ENCODE measurements at regions not wholly inside any gene's neighbourhood (a gene's known extent, or its start where the extent isn't known, plus 50 kb on each side); places are given as distances from the start of the nearest gene placed in this dataset.
"Not testable (repeated sequence)": the region's sequence is repeated elsewhere in the genome, so short reads cannot be mapped to it uniquely, and the experiment has no call there.

DNA sequence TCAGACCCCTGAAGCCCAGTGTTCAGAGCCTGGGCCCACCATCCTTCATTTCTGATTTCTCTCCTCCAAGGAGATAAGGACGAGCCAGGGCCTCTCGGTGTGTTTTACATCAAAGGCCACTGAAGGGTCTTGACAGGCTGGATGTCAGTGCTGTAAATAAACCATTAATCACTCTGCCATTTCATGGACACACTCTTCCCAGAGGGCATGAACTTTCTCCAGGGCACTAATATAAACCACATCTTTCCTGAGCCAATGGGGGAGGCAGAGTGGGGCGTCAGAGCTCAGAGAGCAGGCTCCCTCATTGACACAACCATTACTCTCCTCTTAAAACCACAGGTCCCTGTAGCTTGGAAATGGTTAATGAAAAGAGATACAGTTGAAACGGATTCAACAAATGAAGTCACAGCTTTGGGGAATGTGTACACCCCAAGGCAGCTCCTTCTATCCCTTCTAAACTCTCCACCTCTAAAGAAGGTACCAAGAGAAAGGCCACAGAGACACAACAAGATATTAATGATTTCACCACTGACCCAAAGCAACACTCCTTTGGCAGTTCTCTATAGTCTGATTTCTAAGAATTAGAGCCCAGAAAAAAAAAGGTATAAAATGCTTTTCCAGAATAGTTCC is 200.6 kb downstream of the CHIC2 start:
- DNase-seq = no peak

DNA sequence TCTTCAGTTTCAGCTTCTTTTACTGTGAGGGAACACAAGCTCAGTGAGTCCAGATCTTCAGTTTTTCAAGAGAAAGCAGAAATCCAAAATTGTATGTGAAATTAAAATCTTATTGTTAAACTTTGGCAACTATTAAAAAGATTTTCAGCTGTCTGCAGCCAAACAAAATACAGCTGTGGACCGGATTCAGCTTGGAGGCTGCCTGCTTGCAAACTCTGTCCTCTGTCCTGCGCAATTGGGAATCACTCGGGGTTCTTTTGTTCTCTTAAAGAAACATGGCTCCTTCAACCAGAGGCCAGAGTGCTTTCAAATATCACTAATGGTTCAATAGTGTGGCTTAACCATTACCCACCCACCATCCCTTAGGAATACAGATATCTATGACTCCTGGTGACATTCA is 201.2 kb downstream of the CHIC2 start:
- DNase-seq = no peak

DNA sequence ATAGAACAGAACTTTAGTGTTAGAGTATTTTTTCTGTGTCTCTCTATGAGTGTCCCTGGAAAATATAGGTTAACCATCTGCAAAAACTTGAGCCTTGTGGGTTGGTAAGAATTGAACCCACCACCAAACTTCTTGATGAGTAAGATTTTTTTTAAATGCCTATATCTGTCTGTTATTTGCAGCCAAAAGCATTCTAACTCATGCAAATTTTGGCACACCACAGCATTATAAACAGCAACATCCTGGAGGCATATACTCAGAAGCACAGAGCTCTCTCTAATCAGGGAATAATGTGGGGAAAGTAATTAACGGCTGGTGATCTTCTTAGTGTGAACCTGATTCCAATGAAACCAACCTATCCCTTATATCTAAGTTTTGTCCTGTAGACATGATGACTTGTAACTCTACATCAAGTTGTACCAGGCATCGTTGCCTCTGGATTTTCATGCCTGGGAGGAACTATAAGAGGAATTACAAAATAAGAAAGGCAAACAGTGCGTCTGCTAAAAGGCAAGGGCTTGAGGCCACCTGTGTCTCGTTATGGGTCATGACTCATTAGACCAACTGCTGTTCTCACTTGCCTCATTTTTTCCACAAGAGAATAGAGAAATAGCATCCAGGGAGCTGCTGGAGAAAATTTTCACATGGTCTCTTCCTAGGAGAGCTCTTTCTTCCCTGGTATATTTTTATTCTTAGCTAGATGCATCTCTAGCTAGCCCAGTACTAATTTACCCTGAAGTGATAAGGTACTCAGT is 202.4 kb downstream of the CHIC2 start:
- no peak for DNase-seq

DNA sequence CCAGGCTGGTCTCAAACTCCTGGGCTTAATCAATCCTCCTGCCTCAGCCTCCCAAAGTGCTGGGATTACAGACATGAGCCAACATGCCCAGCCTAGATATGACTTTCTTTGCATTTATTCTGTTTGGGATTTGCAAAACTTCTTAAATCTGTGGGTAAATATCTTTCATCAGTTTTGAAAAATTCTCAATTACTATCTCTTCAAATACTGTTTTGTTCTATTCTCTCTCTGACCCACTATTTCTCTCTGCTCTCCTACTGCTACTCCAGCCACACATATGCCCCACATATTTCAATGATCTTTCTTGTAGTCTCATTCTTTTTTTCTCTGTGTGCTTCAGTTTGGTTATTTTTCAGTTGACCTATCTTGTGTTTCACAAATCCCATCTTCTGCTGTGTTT is 205.1 kb downstream of the CHIC2 start:
- no peak for DNase-seq

DNA sequence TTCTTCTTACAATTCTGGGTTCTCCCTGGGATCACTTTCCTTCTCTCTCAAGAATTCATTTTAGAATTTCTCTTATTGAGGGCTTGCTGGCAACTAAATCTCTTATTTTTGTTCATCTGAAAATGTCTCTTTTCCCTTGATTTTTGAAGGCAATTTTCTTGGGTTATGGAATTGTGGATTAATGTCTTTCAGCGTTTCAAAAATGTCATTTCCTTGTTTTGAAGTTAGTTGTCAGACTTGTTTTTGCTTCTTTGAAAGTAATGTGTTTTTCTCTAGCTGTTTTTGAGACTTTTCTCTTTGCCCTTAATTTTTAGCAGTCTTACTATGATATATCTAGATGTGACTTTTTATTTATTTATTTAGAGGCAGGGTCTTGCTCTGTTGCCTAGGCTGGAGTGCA is 205.7 kb downstream of the CHIC2 start:
- DNase-seq = no peak

DNA sequence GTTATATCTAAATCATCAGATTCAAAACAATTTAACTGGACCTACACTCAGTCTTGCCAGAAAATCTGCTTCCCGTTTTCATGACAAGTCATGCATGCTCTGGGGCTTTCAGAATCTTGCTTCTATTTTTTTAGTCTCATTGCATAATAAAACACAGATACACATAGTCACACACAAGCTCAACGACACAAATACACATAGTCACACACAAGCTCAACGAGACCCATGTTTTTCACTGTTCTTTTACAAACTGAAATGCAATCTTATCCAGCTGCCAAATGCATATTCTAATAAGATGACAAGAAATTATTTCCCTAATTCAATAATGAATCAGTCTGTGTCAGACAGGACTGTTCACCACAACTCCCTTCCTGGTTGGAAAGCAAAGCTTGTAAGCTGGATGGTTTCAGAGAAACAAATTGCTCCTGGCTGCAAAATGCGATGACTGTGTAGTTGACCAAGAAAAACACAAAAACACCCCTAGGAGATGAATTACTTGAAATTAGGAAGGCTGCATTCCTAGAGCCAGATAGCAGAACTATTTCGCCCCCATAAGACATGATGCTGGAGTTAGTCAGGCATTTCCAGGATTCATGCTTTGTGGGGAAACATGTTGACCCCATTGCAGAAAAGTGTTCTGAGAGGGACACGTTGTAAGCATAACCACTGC is 208.7 kb downstream of the CHIC2 start:
- DNase-seq = no peak

DNA sequence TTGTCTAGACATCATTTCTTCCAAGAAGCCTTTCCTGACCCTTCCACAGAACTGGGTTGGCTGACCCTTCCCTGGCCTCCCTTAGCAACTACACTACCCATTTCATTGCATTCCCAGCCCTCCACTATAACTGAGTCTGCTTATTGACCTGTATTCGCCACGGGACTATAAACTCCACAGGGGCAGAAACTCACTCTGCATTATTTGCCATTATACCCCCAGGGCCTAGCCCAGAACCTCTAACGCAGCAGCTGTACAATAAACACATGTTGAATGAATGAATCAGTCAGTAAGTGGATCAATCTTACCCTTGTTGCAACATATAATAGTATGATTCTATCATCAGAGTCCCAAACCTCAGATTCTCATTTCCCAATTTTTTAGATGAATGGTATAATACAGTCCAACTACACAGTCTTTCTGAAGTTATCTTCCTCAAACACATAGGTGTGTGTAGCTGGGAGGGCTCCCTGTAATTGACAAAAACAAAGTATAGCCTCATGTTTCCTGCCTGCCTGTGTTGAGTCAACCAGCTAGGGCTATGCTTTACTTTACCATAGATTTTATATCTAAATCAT is 209.3 kb downstream of the CHIC2 start:
- no peak for DNase-seq

DNA sequence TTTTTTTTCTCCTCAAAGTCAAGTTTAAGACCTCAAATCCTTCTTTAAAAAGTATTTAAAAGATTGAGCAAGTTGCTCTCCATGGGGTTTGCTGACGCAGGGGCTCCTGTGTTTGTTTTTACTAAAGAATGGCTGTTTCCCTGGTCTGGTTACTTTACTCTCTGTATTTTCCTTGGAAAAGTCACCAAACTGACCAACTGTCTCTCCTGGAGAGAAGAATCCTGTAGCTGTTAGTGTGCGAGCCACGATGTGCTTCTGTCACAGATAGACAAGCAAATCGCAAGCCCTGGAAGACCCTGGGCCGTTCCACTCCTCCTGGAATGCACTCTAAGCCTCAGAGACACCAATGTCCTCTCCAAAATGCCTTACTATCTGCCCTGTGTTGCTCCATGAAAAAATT is 212.1 kb downstream of the CHIC2 start:
- DNase-seq = no peak

DNA sequence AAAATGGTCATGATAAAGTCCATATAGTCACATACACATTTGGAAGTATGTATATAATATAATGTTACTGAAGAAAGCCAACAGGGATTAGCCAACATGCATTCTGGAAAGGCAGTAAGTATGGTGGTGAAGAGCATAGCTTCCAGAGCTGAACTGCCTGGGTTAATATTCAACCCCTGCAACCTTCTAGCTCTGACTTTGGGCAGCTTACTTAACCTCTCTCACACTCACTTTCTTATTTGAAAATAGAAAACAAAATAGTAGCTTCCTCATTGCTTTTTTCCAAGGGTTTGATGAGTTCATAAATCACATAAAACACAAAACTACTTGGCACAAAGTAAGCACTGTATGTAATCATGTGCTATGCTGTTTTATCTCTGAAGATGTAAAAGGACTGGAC is 216.4 kb downstream of the CHIC2 start:
- DNase-seq = no peak

DNA sequence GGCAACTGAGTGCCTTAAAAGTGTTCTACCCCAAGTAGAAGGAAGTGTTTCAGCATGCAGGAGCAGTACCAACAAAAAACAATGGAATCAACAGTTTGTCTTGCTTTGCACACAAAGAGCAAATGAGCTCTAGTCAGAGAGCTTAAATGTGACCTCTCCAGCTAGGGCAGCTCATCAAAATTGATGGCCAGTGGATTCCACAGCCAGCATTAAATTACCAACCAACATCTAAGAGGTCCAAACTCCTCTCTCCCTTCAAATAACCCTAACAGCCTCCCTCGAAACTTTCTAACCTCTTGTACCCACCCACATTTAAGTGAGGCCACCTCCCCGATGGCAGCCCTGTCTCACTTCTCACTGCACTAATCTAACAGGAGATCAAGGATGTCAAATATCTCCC is 219.9 kb downstream of the CHIC2 start:
- no peak for DNase-seq

DNA sequence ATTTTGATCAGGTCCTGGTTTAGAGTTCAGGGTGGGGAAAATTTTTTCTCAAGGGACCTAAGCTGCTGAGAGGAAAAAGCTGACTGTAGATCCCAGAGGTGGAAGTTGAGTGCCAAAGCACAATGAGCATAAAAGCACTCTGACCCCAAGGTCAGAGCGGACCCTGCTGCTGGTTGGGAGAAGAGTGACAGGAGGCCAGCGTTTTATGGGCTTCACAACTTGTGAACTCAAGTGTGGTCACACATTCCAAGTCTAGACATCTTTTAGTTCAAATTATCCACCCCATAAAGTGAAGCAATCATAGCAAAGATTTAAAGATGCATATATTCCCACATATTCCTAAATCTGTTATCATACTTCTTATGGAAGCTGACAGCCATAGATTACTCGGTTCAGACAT is 220.3 kb downstream of the CHIC2 start:
- no peak for DNase-seq

DNA sequence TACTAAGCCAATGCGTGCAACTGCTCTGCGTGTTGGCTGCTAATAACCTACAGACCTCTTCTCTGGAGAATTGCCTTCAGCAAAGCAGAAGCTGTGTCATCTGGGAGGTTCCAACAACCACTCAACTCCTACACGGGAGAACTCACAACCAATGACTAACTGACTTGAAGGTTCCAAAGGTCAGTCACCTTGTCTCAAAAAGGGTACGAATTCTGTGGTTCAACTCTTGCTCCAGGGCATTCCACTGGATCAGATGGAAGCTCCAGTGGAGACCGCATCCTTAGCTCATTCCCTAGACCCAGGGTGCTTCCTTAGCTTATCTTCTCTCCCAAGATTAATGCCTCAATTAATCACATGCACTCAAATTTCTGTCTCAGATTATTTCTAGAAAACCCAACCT is 222.7 kb downstream of the CHIC2 start:
- no peak for DNase-seq

DNA sequence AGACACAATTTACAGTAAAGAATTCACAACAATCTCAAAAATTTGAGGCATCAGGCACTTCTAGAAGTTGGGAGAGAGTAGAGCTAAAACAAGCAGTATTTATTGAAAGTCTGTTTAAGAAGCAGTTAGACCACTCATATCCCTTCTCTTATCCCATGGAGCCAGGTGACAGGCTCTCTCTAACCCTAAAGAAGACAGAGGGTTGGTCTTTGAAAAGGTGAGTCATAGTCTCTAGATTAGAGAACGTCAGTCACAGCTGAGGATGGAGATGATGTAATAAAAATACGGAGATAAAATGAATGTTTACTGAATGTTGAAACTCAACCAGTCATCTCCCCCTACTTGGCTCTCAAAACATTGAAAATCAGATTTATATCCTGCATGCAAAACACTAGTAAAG is 223.8 kb downstream of the CHIC2 start:
- DNase-seq = no peak

DNA sequence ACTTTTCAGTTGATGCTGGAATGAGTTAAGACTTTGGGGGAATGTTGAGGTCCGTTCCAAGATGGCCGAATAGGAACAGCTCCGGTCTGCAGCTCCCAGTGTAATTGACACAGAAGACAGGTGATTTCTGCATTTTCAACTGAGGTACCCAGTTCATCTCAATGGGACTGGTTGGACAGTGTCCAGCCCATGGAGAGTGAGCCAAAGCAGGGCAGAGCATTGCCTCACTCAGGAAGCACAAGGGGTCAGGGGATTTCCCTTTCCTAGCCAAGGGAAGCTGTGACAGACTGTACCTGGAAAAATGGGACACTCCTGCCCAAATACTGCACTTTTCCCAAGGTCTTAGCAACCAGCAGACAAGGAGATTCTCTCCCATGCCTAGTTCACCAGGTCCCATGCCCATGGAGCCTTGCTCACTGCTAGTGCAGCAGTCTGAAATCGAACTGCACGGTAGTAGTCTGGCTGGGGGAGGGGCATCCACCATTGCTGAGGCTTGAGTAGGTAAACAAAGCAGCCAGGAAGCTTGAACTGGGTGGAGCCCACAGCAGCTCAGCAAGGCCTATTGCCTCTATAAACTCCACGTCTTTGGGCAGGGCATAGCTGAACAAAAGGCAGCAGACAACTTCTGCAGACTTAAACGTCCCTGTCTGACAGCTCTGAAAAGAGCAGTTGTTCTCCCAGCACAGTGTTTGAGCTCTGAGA is 231.0 kb downstream of the CHIC2 start:
- not testable (repeated sequence) for DNase-seq

DNA sequence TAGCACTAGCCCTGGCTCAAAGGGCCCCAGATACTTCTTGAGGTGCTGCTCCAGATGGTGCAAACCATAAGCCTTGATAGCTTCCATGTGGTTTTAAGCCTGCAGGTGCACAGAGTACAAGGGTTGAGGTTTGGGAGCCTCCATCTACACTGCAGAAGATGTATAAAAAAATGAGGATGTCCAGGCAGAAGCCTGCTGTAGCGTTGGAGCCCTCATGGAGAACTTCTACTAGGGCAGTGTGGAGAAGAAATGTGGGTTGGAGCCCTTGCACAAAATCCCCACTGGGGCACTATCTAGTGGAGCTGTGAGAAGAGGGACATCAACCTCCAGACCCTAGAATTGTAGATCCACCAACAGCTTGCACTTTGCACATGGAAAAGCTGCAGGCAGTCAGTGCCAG is 231.9 kb downstream of the CHIC2 start:
- no peak for DNase-seq

DNA sequence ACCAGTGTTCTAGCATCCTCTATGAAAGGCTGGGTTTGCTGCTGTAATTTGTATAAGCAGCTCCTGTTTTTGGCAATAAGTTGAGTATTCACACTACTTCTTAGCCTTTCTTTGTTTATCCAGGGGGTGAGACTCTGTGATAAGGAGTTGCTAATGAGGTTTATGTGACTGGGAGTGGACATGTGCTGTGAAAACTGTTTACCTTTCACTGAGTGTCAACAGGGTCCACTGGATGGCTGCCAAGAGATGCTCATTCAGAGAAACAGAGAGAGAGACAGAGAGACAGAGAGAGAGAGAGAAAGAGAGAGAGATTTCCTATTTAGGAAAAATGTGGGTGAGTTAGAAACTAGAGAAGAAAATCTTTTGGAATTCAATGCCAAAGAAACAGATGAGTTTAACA is 233.9 kb downstream of the CHIC2 start:
- no peak for DNase-seq

DNA sequence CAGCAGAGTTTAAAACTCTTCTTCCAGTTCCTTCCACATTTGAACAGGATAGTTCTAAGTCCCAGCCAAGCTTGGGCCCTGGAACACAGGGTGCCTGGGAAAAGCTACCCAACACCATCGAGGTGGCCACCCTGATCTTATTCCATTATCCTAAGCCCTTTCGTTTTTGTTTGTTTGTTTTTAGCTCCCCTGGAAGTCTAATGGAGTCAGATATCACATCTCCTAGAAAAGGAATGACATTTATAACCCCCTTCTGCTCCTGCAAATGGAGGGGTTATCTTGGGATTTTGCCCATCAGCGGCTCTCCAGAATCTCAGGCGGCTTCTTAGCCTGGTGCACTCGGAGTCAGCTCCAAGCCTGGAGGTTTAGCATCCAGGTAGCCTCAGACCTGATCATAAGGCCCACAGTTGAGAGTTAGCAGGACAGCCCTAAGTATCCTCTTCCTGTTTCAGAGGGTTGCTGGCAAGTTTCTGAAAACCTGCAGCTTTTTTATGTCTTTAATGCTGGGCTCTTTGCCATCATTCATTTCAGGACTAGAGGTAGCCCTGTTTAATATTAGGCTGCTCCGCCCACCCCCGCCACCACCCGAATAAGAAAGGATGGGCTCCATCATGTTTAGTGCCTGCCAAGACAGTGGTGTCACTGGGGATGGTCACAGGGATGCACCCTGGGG is 230.0 kb upstream of the LNX1 start:
- DNase-seq = no peak

DNA sequence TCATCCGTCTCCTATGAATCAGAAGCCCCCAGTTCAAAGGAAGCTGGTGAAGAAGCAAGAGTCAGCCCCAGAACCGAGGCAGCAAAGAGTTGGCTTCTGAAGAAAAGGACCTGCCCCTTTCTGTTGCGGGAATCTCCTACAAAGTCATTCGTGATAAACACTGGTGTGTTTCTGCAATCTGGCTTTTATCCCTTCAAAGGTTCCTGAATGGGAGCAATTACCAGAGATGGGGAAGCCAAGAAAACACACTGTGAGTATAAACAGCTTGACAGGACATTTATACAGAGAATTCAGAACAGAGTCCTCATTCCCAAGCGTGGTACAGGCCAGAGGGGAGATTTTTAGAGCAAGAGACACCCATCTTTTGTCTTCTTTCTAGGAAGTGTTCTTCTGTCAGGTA is 226.8 kb upstream of the LNX1 start:
- no peak for DNase-seq

DNA sequence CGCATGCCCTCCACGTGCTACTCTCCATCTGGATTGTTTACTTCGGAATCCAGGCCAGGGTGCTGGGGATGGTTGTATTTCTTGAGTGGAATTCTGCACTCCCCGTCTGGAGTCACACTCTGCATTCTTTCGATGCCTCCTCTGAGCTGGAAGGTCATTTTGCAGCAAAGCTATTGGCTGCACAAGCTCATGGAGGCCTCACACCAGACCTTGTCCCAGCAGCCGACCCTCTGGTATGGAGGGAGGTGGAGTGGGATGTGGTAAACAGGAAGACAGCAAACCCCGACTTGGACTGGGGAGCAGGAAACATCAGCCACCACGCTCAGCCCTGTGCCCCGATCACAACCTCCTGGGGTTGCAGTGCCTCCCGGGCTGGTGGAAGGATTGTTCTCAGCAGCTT is 225.3 kb upstream of the LNX1 start:
- no peak for DNase-seq

DNA sequence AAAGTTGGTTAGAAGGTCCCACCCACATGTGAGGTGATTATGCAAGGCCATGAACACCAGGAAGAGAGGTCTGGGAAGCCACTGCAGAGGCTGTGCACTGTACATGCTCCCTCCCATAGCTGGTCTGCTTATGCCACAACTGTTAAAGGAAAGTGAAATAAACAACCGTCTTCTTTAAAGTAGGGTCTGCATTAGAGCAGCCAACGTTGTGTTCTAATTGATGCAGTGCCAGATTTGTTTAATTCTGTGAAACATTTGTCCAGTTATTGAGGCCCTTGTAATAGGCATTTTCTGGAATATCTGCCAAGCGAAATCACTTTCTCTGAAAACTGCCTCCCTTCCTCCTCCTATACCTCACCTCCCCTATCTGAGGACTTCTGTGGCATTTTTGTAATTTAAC is 224.0 kb upstream of the LNX1 start:
- DNase-seq = no peak

DNA sequence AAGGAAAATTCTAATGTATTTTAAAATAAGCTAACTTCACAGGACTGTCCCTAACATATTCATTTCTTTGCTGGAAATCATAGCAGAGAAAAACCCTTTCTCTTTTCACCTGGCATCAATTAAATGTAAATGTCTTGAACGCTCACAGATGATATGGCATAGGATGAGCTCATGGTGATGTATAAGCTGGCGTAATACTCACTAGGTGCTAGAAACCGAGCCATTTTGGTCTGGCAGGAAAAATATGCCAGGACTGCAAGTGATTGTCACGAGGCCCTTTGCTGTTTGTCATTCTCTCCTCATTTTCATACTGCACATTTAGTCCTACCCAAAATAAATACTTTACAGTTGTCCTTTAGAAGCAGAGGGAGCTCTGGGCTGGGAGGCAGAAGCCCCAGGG is 222.7 kb upstream of the LNX1 start:
- no peak for DNase-seq

DNA sequence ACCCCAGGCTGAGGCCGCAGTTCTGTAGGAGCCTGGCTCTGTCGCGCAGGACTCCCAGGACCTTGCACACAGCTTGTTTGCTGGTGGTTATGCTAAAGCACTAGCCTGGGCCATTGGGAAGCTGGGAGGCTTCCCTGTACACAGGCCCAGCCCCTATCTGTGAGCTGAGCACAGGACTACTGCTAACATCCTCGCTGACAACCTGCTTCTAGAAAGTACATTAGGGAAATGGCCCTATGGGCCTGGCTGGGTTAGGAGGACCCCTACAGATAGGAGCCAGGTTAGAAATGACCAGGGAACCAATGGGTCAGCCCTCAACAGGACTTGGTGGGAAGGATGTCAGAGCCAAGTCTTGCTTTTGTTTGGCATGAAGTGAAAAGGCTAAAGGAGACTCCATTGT is 219.4 kb upstream of the LNX1 start:
- no peak for DNase-seq

DNA sequence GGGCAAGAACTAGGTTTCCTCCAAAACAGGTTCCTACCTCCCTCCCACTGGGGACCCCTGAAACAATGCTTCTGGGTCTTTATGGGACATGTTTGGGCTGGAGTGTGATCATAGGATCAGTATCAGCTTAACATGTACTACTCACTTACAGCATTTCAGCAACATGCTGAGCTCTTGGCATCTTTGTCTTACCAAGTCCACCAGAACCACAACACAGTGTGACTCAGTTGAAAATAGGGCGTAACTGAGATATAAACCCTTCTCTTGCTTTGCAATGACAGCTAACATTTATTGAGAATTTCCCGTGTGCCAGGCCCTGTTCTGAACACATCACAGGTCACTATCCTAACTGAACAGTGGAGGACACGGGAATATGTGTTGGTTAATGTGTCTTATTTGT is 218.5 kb upstream of the LNX1 start:
- DNase-seq = no peak

Data from hematopoietic multipotent progenitor cell treated with erythropoietin and hydrocortisone succinate and interleukin-3 and kit ligand, for 8 days (in vitro differentiated cells).